ENCODE measurements at regions not wholly inside any gene's neighbourhood (a gene's known extent, or its start where the extent isn't known, plus 50 kb on each side); places are given as distances from the start of the nearest gene placed in this dataset.

DNA sequence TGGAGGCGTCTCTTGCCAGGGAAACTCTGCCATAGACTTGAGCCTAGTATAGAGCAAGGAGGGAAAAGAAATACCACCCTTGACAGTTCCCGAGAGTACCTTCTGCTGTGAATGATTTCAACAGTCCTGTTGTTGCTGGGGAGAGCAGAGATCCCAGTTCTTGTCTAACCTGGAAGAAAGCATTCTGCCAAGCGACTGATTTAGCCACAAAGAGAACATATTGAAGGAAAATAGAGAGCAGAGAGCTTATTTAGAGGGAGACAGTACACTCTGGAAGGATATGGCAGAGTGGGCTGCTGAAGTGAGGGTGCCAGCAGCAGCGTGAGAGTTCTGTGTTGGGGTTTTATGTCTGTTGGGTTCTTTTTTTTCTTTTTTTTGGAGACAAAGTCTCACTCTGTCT, 966.9 kb upstream of the TMEM132C start:
- DNase-seq (ENCODE audit: low spot score): no peak

DNA sequence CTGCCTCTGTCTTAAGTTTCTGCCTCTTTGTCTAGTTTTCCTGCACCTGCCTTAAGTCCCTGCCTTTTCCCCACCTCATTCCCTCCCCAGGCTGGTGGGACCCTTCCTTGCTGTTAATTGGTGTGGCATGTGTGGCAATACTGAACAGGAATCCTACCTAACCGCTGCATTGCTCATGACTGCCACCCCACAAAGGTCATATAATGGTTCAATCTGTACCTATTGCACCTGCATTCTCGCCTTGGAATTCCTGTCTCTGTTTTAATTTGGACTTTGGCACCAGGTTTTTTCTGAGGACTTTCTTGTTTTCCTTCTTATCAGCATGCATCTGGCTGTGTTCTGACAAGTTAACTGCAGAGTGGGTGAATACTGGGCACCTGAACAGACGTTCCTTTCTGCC, 966.2 kb upstream of the TMEM132C start:
- no peak for DNase-seq (ENCODE audit: low spot score)

DNA sequence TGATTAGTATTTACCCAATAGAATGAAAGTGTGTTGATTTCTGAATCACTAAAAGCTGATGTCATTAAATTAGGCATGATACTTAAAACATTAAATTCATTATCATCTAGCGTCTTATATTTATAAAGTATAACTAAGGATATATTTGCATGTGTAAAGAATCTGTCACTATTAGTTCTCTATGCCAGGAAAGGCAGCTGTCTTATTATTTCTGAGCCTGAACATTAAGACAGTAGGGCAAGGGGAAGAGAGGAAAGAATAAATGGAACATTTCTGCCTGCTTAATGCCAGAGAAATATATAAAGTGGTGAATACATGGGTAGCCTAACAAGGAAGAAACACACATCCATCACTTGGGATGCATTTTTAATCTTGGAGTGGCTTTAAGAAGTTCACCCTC, 965.1 kb upstream of the TMEM132C start:
- no peak for DNase-seq (ENCODE audit: low spot score)

DNA sequence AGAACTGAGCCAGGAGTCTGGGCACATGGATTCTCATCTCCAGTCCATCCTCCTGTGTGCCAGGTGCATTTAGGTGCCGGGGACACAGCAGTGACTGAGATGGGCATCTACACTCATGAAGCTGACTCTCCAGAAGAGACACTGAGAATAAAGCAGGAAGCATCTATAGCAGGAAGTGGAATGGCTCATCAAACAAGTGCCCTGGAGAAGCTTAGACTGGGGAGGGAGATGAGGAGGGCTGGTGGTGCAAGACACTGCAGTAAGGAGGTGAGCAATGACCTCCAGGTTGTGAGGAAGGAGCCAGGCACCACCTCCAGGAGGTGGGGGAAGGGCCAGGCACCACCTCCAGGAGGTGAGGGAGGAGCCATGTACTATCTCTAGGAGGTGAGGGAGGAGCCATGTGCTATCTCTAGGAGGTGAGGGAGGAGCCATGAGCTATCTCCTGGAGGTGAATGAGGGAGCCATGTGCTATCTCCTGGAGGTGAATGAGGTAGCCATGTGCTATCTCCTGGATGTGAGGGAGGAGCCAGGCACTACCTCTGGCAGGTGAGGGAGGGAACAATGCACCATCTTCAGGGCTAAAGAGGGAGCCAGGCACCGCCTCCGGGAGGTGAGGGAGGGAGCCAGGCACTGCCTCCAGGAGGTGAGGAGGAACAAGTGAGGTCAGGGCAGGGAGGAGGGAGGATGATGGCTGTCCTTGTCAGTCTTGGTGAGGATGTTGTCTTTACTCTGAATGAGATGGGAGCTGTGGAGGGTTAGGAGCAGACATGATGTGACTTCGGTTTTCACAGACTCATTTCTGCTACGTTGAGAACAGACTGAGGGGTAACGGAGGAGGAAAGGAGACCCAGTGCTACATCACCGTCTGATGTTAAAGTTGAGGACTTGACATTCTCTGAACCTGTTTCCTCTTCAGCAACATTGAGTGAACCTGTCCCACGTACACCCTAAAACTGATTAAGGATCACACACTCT, 961.9 kb upstream of the TMEM132C start:
- DNase-seq (ENCODE audit: low spot score): no peak

DNA sequence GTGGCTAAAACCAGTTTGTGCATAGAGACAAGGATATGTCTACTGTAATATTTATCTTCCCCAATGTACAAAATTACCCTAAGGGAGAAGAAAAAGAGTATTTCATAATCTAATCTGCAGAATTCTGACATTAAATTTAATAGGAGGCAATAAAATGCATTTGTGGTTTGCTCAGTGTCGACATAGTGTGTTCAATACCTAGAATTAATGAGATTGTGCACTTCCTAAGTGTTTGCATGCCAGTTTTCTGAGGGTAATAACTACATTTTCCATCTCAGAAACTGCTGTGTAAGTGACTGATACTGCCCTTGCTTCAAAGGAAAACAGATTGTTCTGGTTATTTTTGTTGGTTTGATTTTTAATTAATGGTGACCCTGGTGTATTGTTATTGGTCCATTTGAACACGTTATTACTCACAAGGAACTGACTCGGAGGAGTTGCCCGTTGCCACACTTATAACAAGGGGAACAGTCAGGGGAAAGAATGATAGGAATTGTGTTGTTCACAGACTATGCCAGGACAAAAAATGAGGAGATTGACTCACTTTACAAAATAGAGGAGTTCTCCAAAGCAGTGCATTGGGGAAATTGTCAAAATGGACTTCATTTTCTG, 960.3 kb upstream of the TMEM132C start:
- no peak for DNase-seq (ENCODE audit: low spot score)

DNA sequence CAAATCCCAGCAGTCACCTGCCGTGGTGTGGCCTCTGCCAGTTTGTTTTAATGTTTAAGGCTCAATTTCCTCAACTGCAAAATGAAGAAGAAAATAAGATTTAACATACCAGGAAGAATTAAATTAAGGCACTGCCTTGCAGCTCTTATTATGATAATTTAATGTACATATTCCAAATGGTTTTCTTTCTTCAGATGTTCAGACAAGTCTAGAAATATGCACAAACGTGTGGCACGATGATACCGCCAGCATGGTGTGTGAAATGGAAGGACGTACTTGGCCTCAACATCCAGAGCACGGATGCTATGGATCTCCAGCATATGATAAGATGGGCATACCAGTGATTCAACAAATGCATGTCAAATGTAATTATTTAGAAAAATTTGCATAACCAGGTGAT, 959.4 kb upstream of the TMEM132C start:
- DNase-seq (ENCODE audit: low spot score): no peak

DNA sequence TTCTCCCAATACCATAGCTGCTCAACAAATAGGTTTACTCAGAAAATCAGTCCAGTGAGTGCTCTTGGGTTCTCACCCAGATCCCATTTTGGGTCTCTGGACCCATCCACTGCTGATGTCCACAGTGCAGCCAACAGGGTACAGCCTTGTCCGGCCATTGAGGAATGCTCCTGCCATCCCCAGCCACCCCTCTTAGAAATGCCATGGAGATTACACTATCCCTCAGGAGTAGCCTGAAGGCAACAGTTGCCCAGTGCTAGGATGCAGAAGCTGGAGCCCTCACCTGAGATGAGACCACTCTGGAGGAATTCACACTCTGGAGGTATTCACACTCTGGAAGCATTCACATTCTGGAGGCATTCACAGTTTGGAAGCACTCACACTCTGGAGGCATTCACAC, 958.8 kb upstream of the TMEM132C start:
- DNase-seq (ENCODE audit: low spot score): no peak

DNA sequence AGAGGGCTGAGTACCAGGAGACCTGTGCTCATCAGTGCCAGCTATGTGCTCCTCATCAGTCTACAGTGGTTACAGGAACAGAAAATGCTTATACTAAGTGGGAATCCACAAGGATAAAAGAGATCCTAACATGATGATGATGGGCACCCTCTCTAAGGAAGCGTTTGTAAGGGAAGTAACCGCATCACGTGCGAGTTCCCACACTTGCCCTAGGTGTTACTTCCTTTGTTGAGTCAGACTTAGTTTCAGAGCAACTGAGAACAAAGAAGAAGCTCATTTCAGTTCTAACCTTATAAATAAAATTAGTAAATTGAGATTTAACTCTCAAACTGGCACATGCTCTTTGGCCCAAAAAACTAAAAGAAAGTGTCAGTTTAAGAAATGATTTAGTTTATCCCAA, 956.4 kb upstream of the TMEM132C start:
- DNase-seq (ENCODE audit: low spot score): no peak

DNA sequence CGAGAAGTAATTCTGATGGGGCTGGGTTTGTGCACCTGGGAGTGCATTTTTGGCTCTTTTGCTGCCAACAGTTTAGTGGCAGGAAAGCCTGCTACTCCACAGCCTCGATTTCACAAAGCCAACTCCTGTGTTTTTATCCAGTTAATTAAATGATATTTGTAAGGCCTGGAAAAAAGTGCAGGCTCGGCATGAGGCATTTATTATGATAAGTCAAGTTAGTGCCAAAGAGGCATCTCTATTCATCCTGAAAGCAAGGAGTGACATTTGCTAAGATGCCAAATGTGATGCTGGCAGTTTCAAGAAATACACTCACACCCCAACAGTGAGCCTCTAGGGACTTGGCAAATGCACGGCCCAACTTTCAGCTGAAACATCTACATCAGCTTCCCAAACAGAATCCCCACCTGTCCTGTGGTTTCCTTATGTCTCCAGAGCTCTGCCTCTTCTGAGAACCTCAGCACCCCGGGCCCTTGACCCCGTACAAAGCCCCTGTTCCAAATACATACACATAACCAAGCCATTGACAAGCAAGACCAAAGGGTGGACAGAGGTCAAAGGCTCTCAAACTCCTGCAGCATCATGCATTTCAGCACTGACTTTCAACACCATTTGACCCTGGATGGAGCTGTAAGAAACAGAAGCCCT, 955.1 kb upstream of the TMEM132C start:
- DNase-seq (ENCODE audit: low spot score): no peak

DNA sequence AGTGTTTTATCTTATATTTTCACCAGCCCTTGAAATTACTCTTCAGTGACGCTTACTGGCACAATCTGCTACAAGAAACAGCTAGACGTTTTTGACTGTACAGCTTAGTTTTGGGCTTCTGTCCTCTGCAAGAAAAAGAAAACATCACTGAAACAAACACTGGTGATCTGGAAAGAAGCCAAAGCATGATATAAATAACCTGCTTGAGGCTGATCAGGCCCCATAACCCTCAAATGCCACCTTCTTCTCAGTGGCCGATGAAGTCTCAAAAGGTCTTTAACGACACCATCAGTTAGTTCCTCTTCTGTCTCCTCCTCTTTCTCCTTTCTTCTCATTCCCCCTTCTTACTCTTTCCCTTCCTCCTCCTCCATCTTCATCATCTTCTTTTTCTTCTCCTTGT, 942.3 kb upstream of the TMEM132C start:
- DNase-seq (ENCODE audit: low spot score): no peak

DNA sequence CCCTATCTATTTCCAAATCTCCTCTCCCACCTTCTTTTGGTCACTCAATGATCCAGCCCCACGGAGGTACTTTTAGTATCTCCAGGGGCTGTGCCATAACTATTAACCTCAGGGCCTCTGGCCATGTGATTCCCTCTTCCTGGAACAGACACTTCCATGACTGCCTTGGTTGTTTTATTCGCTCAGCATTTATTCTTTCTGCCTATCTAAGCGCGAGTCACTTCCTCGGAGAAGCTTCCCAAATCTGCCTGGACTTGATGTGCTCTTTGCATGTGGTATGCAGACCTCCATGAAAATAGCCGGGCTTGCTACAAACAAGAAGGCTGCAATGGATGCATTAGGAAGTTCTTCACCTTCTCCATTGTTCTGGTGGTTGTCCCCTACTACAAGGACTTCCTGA, 939.0 kb upstream of the TMEM132C start:
- no peak for DNase-seq (ENCODE audit: low spot score)

DNA sequence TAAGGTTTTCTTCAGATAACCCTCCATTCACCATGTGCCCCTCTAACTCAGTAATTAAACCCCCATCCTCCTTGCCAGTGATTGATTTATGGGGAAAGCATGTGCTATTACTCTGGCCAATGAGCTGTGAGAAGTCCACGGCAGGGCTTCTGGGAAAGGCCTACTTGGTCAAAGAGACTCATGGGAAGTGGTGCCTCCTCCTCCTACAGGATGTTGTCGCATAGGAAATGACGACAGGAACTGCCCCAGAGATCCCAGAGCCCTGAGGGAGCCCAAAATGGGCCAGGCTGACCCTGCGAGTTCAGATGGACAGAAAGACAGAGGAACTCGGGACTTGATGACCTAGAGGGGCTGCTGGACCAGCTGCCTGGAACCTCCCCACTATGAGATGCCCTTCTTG, 938.1 kb upstream of the TMEM132C start:
- no peak for DNase-seq (ENCODE audit: low spot score)

DNA sequence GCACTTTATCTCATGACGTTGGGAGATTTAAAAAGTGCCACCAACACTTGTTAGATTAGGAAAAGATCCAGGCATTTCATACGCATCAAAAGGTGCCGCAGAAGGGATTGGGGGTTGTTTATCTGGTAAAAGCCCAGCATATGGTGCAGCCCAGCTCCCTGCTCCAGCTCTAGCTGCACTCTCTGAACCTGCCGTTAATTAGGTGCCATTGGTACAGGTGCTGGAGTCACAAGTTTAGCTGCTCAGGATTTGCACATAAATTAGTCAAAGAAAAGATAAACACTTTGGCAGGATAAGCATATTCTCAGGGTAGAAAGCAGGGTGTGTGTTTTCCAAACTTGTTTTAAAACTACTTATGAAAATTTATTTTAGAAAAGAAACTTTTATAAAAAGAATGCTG, 932.6 kb upstream of the TMEM132C start:
- no peak for DNase-seq (ENCODE audit: low spot score)

DNA sequence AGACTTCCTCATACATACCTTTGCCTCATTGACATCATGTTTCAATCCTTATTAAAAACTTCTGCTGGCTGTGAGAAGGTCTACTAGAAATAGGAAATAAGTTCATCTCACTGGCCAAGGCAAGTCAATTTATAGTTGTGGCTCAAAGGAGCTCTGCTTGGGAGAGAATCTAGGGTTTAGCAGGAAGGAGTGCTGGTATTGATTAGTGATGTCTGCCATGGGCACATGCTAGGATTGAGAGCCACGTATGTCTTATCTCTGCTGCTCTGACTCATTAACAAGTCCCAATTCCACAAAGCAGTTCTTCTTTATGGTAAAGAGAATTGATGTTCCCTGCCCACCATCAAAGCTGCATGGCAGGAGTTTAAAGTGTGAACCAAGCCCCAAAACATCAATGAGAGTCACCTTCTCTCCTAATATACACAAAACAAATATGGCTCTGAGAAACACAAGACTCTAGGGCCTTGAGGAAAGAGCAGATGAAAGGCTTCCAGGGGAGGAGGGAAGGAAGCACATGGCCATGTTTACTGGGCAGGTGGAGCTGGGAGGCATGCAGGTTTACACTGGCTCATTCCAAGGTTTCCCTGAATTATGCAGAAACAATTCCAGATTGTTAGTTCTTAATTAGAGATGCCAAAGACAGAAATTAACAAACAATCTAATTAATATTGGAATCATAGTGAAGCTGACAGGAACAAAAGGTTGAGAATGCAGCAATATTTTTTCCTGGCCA, 931.9 kb upstream of the TMEM132C start:
- no peak for DNase-seq (ENCODE audit: low spot score)

DNA sequence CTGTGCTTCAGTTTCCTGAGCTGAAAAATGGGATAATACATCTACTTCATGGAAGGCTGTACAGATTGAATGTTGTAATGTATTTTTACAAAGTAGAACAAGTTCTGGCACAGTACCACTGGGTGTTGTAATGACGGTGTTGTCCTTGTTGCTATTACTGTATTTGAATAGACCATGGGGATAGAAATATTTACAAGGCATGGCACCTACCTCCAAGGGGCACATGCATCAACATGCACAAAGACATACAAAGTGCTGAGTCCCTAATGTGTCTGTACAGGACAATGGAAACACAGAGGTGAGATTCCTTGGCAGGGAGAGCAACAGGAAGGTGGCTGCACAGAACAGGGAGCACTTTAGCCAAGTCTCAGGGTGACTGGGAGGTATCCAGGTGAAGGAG, 930.6 kb upstream of the TMEM132C start:
- DNase-seq (ENCODE audit: low spot score): no peak

DNA sequence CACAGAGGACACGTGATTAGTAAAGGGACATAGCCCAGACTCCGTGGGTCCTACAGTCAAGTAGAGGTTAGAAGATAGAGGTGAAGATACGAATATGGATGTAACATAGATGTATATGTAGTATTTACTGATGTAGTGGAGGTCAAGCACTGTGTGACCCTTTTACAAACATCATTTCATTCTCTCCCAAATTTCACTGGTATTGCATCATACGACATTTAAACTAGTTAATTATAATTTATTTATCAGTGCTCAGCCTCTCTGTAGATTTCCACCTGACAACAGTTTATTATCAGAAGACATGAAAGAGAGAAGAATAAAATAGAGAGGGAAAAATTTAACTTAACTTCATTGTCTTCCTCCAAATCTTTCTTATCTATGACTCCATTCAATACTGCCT, 927.9 kb upstream of the TMEM132C start:
- no peak for DNase-seq (ENCODE audit: low spot score)

DNA sequence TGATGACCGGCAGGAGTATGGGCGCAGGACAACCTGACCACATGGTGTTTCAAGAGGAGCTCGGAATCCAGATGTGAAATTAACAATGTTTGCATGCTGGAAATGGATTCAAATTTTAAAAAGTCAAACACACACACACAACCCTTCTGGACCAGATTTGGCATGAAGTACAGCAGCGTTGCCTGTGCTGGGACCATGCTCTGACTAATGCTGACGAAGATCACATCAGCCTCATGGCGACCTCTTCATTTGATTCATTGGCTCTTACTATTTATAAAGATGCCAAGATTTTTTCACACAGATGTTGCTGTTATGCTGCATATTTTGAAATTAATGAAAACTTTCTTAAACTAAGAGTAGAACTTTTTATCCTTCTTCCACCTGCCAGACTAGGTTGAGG, 926.6 kb upstream of the TMEM132C start:
- no peak for DNase-seq (ENCODE audit: low spot score)

DNA sequence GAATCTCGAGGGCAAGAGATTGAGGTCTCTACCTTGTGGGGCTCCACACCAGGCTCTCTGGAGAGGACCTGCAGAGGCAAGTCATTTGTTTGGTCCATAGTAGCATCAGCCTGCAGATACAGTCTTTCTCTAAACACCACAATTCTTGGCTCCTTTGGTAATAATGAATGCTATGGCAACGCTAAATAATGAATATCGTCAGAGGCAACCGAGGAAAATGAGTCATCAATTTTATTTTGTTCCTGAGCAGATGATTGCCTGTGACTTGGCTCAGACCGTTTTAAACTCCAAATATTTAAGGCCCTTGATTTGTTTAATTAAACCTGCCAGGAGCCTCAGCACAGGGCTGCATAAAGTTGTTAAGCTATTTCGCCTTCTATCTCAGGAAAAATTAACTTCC, 924.1 kb upstream of the TMEM132C start:
- no peak for DNase-seq (ENCODE audit: low spot score)

DNA sequence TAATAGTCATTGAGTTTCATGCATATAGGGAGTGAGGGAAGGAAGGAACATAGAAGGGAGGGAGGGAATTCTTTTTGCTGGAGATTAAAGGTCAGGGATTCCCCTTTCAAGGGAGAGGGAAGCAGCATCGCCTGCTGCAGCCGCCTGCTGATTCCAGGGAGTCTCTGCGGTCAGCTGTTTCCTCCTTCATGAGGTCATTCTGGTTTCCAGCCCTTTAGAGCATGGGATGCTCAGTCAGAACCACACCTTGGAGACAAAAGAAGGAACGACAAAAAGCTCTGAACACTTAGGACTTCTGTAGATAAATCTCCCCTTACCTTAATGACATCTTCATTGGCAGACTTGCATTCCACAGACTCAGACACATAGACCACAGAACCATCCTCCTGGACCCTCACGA, 923.0 kb upstream of the TMEM132C start:
- no peak for DNase-seq (ENCODE audit: low spot score)

DNA sequence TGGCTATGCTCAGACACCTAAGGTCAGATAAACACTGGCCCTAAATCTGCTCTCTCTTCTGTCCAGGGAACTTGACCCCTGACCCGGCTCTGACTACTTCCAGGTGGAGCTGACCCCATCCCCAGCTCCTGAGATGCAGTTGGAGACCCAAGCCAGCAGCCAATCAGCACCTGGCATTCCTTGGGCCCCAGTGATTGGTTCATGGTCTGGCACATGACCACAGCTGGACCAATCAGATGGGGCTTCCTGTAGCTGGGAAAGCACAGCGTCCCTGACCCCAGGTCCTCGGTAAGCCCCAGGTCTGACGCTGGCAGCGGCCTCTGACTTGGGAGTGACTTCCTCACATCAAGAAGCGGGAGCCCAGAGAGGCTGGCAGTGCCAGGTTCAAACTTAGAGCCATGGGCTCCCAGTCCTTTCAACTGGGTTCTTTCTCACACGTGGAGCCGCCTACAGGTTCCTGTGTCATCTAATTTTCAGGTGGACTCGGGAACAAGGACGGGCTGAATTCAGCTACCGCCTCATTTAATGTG, 915.4 kb upstream of the TMEM132C start:
- DNase-seq (ENCODE audit: low spot score): no peak

DNA sequence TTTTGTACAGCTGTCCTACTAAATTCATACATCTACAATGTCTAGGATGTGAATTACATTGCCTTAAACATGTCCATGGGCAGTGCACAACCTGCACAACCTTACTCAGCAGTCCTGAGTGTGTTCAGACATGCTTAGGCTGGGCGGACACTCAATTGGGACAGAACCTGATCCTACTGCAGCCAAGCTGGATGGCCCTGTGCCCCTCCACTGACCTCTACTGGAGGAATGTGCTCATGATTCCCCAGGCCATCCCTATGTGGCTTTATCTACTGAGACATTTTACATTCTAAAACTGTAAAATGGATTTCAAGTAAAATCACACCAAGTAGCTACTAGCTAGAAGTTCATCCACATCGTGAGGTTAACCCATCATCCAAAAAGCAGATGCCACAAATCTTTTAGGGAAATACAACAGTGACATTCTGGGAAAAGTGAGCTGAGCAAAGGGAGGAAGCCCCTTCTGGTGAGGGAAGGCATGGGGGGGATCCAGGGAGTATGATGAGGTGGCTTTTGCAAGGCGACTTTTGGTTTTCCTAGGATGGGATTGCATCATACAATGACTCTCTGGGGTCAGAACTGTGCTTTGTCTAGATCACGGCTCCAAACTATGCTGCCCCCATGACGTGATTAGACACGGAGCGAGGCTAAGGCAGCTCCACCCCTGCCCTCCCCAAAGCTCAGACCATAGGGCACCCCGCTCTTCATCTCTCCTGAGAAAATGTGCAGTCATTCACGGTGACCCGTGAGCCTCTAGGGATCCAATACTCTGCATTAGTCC, 911.7 kb upstream of the TMEM132C start:
- DNase-seq (ENCODE audit: low spot score): no peak
